CD8-positive, alpha-beta memory T cell (primary cell): ENCODE measurements at regions not wholly inside any gene's neighbourhood (a gene's known extent, or its start where the extent isn't known, plus 50 kb on each side); places are given as distances from the start of the nearest gene placed in this dataset.

Experiments used
- CTCF ChIA-PET: fragments of 350-600 bp; sonication (Branson Sonifier 250); formaldehyde crosslinking; loops from one replicate; lab custom pipeline; 2021; ENCODE audit warnings: antibody characterized with exemption; lab: Charles Lee
- POLR2A ChIA-PET: fragments of 350-600 bp; sonication (Branson Sonifier 250); formaldehyde crosslinking; loops from one replicate; lab custom pipeline; 2021; ENCODE audit warnings: antibody characterized with exemption; lab: Charles Lee
- DNase-seq, 5 donors: peaks; one replicate each; pipeline versions ENCODE4 v3.0.0 to v3.0.0-alpha.2; 2020 to 2022; ENCODE audit warnings: mixed read lengths in 1 of 5
- H3K27ac ChIP-seq: one replicate; pipeline ENCODE4 v1.7.0; 2013; ENCODE audit warnings: low read depth, mild to moderate bottlenecking, low read length, moderate library complexity
- H3K27me3 ChIP-seq: 2 replicates; pipeline ENCODE4 v1.7.0; 2013; ENCODE audit warnings: low read length, mild to moderate bottlenecking; ENCODE audit not compliant: insufficient read depth, poor library complexity, severe bottlenecking
- H3K36me3 ChIP-seq: 2 replicates; pipeline ENCODE4 v1.7.0; 2013; ENCODE audit warnings: mild to moderate bottlenecking, low read length, moderate library complexity; ENCODE audit not compliant: insufficient read depth
- H3K4me1 ChIP-seq: 2 replicates; pipeline ENCODE4 v1.7.0; 2013; ENCODE audit warnings: mild to moderate bottlenecking, low read length, moderate library complexity; ENCODE audit not compliant: insufficient read depth
- H3K4me3 ChIP-seq: 2 replicates; pipeline ENCODE4 v1.7.0; 2013; ENCODE audit warnings: mild to moderate bottlenecking, low read length
- H3K9me3 ChIP-seq: 2 replicates; pipeline ENCODE4 v1.7.0; 2013; ENCODE audit warnings: mild to moderate bottlenecking, low read length
- H3K27ac Mint-ChIP-seq, 8 donors: one replicate each; pipeline ENCODE4 v1.8.0; 2020 to 2021; ENCODE audit warnings: mixed read lengths in 8 of 8, mild to moderate bottlenecking in 6 of 8, inconsistent platforms in 3 of 8, moderate library complexity in 3 of 8
- H3K27me3 Mint-ChIP-seq, 2 donors: one replicate each; pipeline ENCODE4 v1.8.0; 2020 to 2021; ENCODE audit warnings: mixed read lengths in 2 of 2, mild to moderate bottlenecking in 1 of 2, moderate library complexity in 1 of 2
- H3K36me3 Mint-ChIP-seq, 3 donors: one replicate each; pipeline ENCODE4 v1.8.0; 2020 to 2021; ENCODE audit warnings: mixed read lengths in 3 of 3, inconsistent platforms in 1 of 3, mild to moderate bottlenecking in 1 of 3
- H3K4me1 Mint-ChIP-seq, 3 donors: one replicate each; pipeline ENCODE4 v1.8.0; 2020 to 2021; ENCODE audit warnings: mixed read lengths in 3 of 3, inconsistent platforms in 1 of 3, mild to moderate bottlenecking in 1 of 3
- H3K4me3 Mint-ChIP-seq, 7 donors: one replicate each; pipeline ENCODE4 v1.8.0; 2020 to 2021; ENCODE audit warnings: mixed read lengths in 7 of 7, mild to moderate bottlenecking in 6 of 7, moderate library complexity in 4 of 7, inconsistent platforms in 2 of 7
- H3K9me3 Mint-ChIP-seq, 5 donors: one replicate each; pipeline ENCODE4 v1.8.0; 2020 to 2022; ENCODE audit warnings: mixed read lengths in 5 of 5, mild to moderate bottlenecking in 3 of 5, moderate library complexity in 2 of 5, inconsistent platforms in 1 of 5

GRCh38 chr1:72936151-72936740 is 653.9 kb upstream of the NEGR1 start:
- Histone ChIP-seq H3K9me3 (no peaks in the 10 kb centered on the region), H3K27ac (no peak overlapping the region), H3K27me3 (no peaks in the 10 kb centered on the region), H3K36me3 (no peaks in the 10 kb centered on the region), H3K4me1 (no peaks in the 10 kb centered on the region), H3K4me3 (no peak overlapping the region)
- POLR2A ChIA-PET = no interaction called here
- Mint-ChIP-seq H3K27me3 (no peaks in the 10 kb centered on the region), H3K36me3 (no peaks in the 10 kb centered on the region), H3K4me1 (no peaks in the 10 kb centered on the region), H3K9me3 (peaks cover 2 to 32% (median 8%) of the 10 kb centered on the region in 5 donors), H3K4me3 (no peak overlapping the region), H3K27ac (no peak overlapping the region)
- no peak for DNase-seq
- CTCF ChIA-PET = no interaction called here

GRCh38 chr1:72932025-72932424 is 649.7 kb upstream of the NEGR1 start:
- no peaks in the 10 kb centered on the region for H3K4me1 ChIP-seq
- POLR2A ChIA-PET = no interaction called here
- DNase-seq = no peak
- no peaks in the 10 kb centered on the region for H3K9me3 ChIP-seq
- Mint-ChIP-seq H3K36me3 (no peaks in the 10 kb centered on the region), H3K4me3 (no peak overlapping the region), H3K27ac (no peak overlapping the region), H3K27me3 (no peaks in the 10 kb centered on the region), H3K9me3 (peaks cover 7 to 35% (median 8%) of the 10 kb centered on the region in 5 donors), H3K4me1 (no peaks in the 10 kb centered on the region)
- H3K27ac ChIP-seq = no peak overlapping the region
- H3K36me3 ChIP-seq = no peaks in the 10 kb centered on the region
- no peak overlapping the region for H3K4me3 ChIP-seq
- no peaks in the 10 kb centered on the region for H3K27me3 ChIP-seq
- CTCF ChIA-PET = no interaction called here

- Mint-ChIP-seq H3K4me1 (no peaks in the 10 kb centered on the region), H3K36me3 (no peaks in the 10 kb centered on the region), H3K4me3 (no peak overlapping the region), H3K27me3 (no peaks in the 10 kb centered on the region), H3K9me3 (peaks cover 7 to 33% (median 11%) of the 10 kb centered on the region in 5 donors), H3K27ac (no peak overlapping the region)
- Histone ChIP-seq H3K9me3 (no peaks in the 10 kb centered on the region), H3K27me3 (no peaks in the 10 kb centered on the region), H3K27ac (no peak overlapping the region), H3K4me1 (no peaks in the 10 kb centered on the region), H3K36me3 (no peaks in the 10 kb centered on the region), H3K4me3 (no peak overlapping the region)
- POLR2A ChIA-PET = no interaction called here
- no peak for DNase-seq
- CTCF ChIA-PET = no interaction called here
These were observed 648.2 kb upstream of the NEGR1 start for GRCh38 chr1:72930528-72930927.

- Mint-ChIP-seq H3K4me1 (no peaks in the 10 kb centered on the region), H3K27ac (no peak overlapping the region), H3K9me3 (peaks cover 2 to 11% (median 3%) of the 10 kb centered on the region in 5 donors), H3K27me3 (no peaks in the 10 kb centered on the region), H3K36me3 (no peaks in the 10 kb centered on the region), H3K4me3 (no peak overlapping the region)
- ChIA-PET POLR2A (no interaction called here), CTCF (no interaction called here)
- no peak overlapping the region for H3K27ac ChIP-seq
- H3K9me3 ChIP-seq = no peaks in the 10 kb centered on the region
- DNase-seq = no peak
- H3K36me3 ChIP-seq = no peaks in the 10 kb centered on the region
- no peaks in the 10 kb centered on the region for H3K27me3 ChIP-seq
- no peak overlapping the region for H3K4me3 ChIP-seq
- no peaks in the 10 kb centered on the region for H3K4me1 ChIP-seq
These were observed 636.6 kb upstream of the NEGR1 start for GRCh38 chr1:72918940-72919339.

- Mint-ChIP-seq H3K4me1 (no peaks in the 10 kb centered on the region), H3K4me3 (no peak overlapping the region), H3K27me3 (no peaks in the 10 kb centered on the region), H3K27ac (no peak overlapping the region), H3K9me3 (peaks cover 2 to 18% (median 3%) of the 10 kb centered on the region in 5 donors), H3K36me3 (no peaks in the 10 kb centered on the region)
- DNase-seq = no peak
- ChIA-PET CTCF (no interaction called here), POLR2A (no interaction called here)
- no peaks in the 10 kb centered on the region for H3K27me3 ChIP-seq
- no peaks in the 10 kb centered on the region for H3K4me1 ChIP-seq
- H3K27ac ChIP-seq = no peak overlapping the region
- H3K9me3 ChIP-seq = no peaks in the 10 kb centered on the region
- no peaks in the 10 kb centered on the region for H3K36me3 ChIP-seq
- no peak overlapping the region for H3K4me3 ChIP-seq
These were observed 635.6 kb upstream of the NEGR1 start for GRCh38 chr1:72917920-72918319.

- no peak for DNase-seq
- CTCF ChIA-PET = no interaction called here
- H3K27me3 Mint-ChIP-seq = no peaks in the 10 kb centered on the region
- H3K27ac Mint-ChIP-seq = no peak overlapping the region
- H3K9me3 ChIP-seq = no peaks in the 10 kb centered on the region
- H3K4me3 Mint-ChIP-seq = no peak overlapping the region
- no peaks in the 10 kb centered on the region for H3K27me3 ChIP-seq
- no peaks in the 10 kb centered on the region for H3K4me1 Mint-ChIP-seq
- no peak overlapping the region for H3K4me3 ChIP-seq
- H3K27ac ChIP-seq = no peak overlapping the region
- POLR2A ChIA-PET = no interaction called here
- H3K4me1 ChIP-seq = no peaks in the 10 kb centered on the region
- no peaks in the 10 kb centered on the region for H3K36me3 Mint-ChIP-seq
- no peaks in the 10 kb centered on the region for H3K36me3 ChIP-seq
- peaks cover 2 to 28% (median 3%) of the 10 kb centered on the region in 5 donors for H3K9me3 Mint-ChIP-seq
These were observed 633.2 kb upstream of the NEGR1 start for GRCh38 chr1:72915581-72915980.

GRCh38 chr1:72911656-72912055 is 629.3 kb upstream of the NEGR1 start:
- Mint-ChIP-seq H3K36me3 (no peaks in the 10 kb centered on the region), H3K27me3 (no peaks in the 10 kb centered on the region), H3K9me3 (peaks cover 0 to 18% (median 8%) of the 10 kb centered on the region in 5 donors), H3K4me3 (no peak overlapping the region), H3K4me1 (no peaks in the 10 kb centered on the region), H3K27ac (no peak overlapping the region)
- DNase-seq = no peak
- H3K9me3 ChIP-seq = no peaks in the 10 kb centered on the region
- no peaks in the 10 kb centered on the region for H3K4me1 ChIP-seq
- no peak overlapping the region for H3K4me3 ChIP-seq
- H3K27ac ChIP-seq = no peak overlapping the region
- H3K36me3 ChIP-seq = no peaks in the 10 kb centered on the region
- CTCF ChIA-PET = no interaction called here
- no peaks in the 10 kb centered on the region for H3K27me3 ChIP-seq
- POLR2A ChIA-PET = no interaction called here

GRCh38 chr1:72896256-72896655 is 613.9 kb upstream of the NEGR1 start:
- Histone ChIP-seq H3K27me3 (no peaks in the 10 kb centered on the region), H3K36me3 (no peaks in the 10 kb centered on the region), H3K9me3 (no peaks in the 10 kb centered on the region), H3K4me3 (no peak overlapping the region), H3K4me1 (no peaks in the 10 kb centered on the region), H3K27ac (no peak overlapping the region)
- Mint-ChIP-seq H3K27me3 (no peaks in the 10 kb centered on the region), H3K9me3 (peaks cover 0 to 23% (median 2%) of the 10 kb centered on the region in 5 donors), H3K4me1 (no peaks in the 10 kb centered on the region), H3K4me3 (no peak overlapping the region), H3K36me3 (no peaks in the 10 kb centered on the region), H3K27ac (no peak overlapping the region)
- ChIA-PET CTCF (no interaction called here), POLR2A (no interaction called here)
- DNase-seq = no peak
